ENCODE measurements at regions not wholly inside any gene's neighbourhood (a gene's known extent, or its start where the extent isn't known, plus 50 kb on each side); places are given as distances from the start of the nearest gene placed in this dataset.

GRCh38 chr10:129136074-129136473, 331.0 kb upstream of the MGMT start:
- Histone ChIP-seq H3K27me3 (ENCODE audit: insufficient read depth) (no peaks in the 10 kb centered on the region), H3K4me1 (ENCODE audit: control insufficient read depth in 1 of 2, insufficient read depth in 2 of 2, low read depth in 1 of 2, low read length in 1 of 2) (peaks cover 0 to 13% of the 10 kb centered on the region in 2 experiments; a peak in 1 of 4 replicates), H4K20me1 (ENCODE audit: insufficient read depth) (no peaks in the 10 kb centered on the region), H3K4me3 (ENCODE audit: low read depth in 2 of 2, low read length in 1 of 2) (no peak overlapping the region), H3K9me3 (peaks cover 3% of the 10 kb centered on the region; the same call in 1 of the 2 replicates), H2AFZ (ENCODE audit: low read depth) (no peak overlapping the region), H3K9me2 (no peaks in the 10 kb centered on the region), H3K36me3 (replicated peaks in 1 of 2; ENCODE audit: control insufficient read depth in 1 of 2, insufficient read depth in 2 of 2, low read length in 1 of 2) (no peaks in the 10 kb centered on the region), H3K9ac (no peak overlapping the region), H3F3A (replicated peaks; ENCODE audit: insufficient read depth) (no peaks in the 10 kb centered on the region), H3K4me2 (no peak overlapping the region), H3K27ac (ENCODE audit: low read depth in 2 of 2, low read length in 1 of 2) (no peak overlapping the region), H3K79me2 (ENCODE audit: insufficient read depth) (no peaks in the 10 kb centered on the region)
- CTCF ChIA-PET: interaction anchor here (1.2 kb wide), 1 partner anchor 833 kb away, joined by 3 read pairs; no protein-coding TSS in a partner anchor
- POLR2A ChIA-PET: no interaction called here
- 14% methylated on average over 6 of the region's 9 CpGs for WGBS (ENCODE audit: low lambda C conversion rate)
- DNase-seq: no peak
- TF ChIP-seq, protein P1, sequence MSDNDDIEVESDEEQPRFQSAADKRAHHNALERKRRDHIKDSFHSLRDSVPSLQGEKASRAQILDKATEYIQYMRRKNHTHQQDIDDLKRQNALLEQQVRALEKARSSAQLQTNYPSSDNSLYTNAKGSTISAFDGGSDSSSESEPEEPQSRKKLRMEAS (IDR thresholded peaks at IDR 0.05; ENCODE audit: low read depth): no peak
- no peak for TF ChIP-seq MXI1 (IDR thresholded peaks at IDR 0.05; ENCODE audit: low read depth, low read length)
- TF ChIP-seq, protein P2, sequence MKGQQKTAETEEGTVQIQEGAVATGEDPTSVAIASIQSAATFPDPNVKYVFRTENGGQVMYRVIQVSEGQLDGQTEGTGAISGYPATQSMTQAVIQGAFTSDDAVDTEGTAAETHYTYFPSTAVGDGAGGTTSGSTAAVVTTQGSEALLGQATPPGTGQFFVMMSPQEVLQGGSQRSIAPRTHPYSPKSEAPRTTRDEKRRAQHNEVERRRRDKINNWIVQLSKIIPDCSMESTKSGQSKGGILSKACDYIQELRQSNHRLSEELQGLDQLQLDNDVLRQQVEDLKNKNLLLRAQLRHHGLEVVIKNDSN (IDR thresholded peaks at IDR 0.05; ENCODE audit: borderline replicate concordance, low read depth): no peak
- TF ChIP-seq GATA2 (CRISPR knock-in tag; IDR thresholded peaks at IDR 0.05): no peak

DNA sequence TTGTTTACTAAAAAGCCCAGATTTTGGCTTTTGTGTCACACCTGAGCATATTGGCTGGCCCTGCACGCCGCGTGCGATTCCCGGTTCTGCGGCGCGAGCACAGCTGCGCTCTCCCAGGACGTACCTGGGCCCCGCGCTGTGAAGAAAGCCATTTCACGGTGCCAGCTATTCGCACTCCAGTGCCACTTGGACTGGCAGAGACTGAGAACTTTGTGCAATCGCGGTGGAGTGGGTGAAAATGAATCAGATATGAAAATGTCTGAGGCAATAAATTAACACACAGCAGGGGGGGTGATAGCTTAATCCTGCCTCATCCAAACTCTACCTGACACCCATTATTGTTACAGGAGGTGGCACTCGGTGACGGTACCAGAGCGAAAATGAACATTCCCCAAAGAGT, 330.1 kb upstream of the MGMT start:
- Histone ChIP-seq H3K9me2 (no peaks in the 10 kb centered on the region), H2AFZ (ENCODE audit: low read depth) (no peak overlapping the region), H3K27ac (ENCODE audit: low read depth in 2 of 2, low read length in 1 of 2) (no peak overlapping the region), H3K4me2 (no peak overlapping the region), H3F3A (replicated peaks; ENCODE audit: insufficient read depth) (no peaks in the 10 kb centered on the region), H3K4me3 (ENCODE audit: low read depth in 2 of 2, low read length in 1 of 2) (no peak overlapping the region), H3K79me2 (ENCODE audit: insufficient read depth) (no peaks in the 10 kb centered on the region), H3K36me3 (replicated peaks in 1 of 2; ENCODE audit: control insufficient read depth in 1 of 2, insufficient read depth in 2 of 2, low read length in 1 of 2) (no peaks in the 10 kb centered on the region), H4K20me1 (ENCODE audit: insufficient read depth) (no peaks in the 10 kb centered on the region), H3K4me1 (ENCODE audit: control insufficient read depth in 1 of 2, insufficient read depth in 2 of 2, low read depth in 1 of 2, low read length in 1 of 2) (peaks cover 0 to 15% of the 10 kb centered on the region in 2 experiments; a peak in 1 of 4 replicates), H3K9me3 (peaks cover 5% of the 10 kb centered on the region; the same call in 1 of the 2 replicates), H3K27me3 (ENCODE audit: insufficient read depth) (no peaks in the 10 kb centered on the region), H3K9ac (no peak overlapping the region)
- 63% methylated on average over 19 of the region's 19 CpGs for WGBS (ENCODE audit: low lambda C conversion rate)
- CTCF ChIA-PET: interaction anchor here (0.6 to 1.2 kb wide), 2 partner anchors 53 to 832 kb away, joined by 3 read pairs; no protein-coding TSS in a partner anchor
- TF ChIP-seq ZBTB33 (IDR thresholded peaks at IDR 0.05; ENCODE audit: borderline replicate concordance, low read depth) (no peak), GATA2 (CRISPR knock-in tag; IDR thresholded peaks at IDR 0.05) (no peak), SIN3A (IDR thresholded peaks at IDR 0.05; ENCODE audit: borderline replicate concordance, low read depth, low read length) (no peak), CHD2 (IDR thresholded peaks at IDR 0.05; ENCODE audit: low read length, partially characterized antibody) (no peak), USF2 (IDR thresholded peaks at IDR 0.05; ENCODE audit: borderline replicate concordance, low read depth, low read length) (no peak), RCOR1 (IDR thresholded peaks at IDR 0.05; ENCODE audit: low read length) (no peak), EZH2phosphoT487 (IDR thresholded peaks at IDR 0.05; ENCODE audit: borderline replicate concordance, low read depth) (no peak), NFIC (IDR thresholded peaks at IDR 0.05; ENCODE audit: borderline replicate concordance) (no peak)
- TF ChIP-seq, protein P3, sequence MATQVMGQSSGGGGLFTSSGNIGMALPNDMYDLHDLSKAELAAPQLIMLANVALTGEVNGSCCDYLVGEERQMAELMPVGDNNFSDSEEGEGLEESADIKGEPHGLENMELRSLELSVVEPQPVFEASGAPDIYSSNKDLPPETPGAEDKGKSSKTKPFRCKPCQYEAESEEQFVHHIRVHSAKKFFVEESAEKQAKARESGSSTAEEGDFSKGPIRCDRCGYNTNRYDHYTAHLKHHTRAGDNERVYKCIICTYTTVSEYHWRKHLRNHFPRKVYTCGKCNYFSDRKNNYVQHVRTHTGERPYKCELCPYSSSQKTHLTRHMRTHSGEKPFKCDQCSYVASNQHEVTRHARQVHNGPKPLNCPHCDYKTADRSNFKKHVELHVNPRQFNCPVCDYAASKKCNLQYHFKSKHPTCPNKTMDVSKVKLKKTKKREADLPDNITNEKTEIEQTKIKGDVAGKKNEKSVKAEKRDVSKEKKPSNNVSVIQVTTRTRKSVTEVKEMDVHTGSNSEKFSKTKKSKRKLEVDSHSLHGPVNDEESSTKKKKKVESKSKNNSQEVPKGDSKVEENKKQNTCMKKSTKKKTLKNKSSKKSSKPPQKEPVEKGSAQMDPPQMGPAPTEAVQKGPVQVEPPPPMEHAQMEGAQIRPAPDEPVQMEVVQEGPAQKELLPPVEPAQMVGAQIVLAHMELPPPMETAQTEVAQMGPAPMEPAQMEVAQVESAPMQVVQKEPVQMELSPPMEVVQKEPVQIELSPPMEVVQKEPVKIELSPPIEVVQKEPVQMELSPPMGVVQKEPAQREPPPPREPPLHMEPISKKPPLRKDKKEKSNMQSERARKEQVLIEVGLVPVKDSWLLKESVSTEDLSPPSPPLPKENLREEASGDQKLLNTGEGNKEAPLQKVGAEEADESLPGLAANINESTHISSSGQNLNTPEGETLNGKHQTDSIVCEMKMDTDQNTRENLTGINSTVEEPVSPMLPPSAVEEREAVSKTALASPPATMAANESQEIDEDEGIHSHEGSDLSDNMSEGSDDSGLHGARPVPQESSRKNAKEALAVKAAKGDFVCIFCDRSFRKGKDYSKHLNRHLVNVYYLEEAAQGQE (IDR thresholded peaks at IDR 0.05; ENCODE audit: low read depth, low read length): no peak
- TF ChIP-seq, protein P1 (IDR thresholded peaks at IDR 0.05; ENCODE audit: low read depth): no peak
- POLR2A ChIA-PET: no interaction called here
- DNase-seq: no peak
